HG03558 (cell line): ENCODE measurements at regions not wholly inside any gene's neighbourhood (a gene's known extent, or its start where the extent isn't known, plus 50 kb on each side); places are given as distances from the start of the nearest gene placed in this dataset.

Source experiments
- ATAC-seq: cut with Tn5 transposase; IDR thresholded peaks from one replicate; pipeline ENCODE4 v1.9.1; 2021; ENCODE audit warnings: moderate number of reproducible peaks; ENCODE audit not compliant: unreplicated experiment; ENCODE audit errors: extremely low read depth

GRCh38 chr2:30338475-30338874, 107.1 kb downstream of the LBH start:
- ATAC-seq = no peak

DNA sequence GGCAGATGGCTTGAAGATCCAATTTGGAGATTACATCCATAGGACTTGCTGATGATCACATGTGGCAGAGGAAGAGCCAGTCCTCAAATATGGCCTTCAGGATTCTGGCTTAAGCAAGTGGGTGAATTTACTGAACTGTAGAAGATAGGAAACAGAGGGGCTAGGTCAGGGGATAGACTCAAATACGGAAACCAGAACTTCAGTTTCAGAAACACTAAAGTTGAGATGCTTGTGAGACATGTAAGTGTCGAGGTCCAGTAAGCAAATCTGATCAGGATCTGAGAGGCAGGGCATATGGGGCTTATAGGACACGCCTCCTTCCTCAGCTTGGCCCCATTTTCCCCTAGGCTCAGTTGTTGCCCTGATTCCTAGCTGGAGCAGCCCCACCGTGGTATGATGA, 107.7 kb downstream of the LBH start:
- no peak for ATAC-seq

DNA sequence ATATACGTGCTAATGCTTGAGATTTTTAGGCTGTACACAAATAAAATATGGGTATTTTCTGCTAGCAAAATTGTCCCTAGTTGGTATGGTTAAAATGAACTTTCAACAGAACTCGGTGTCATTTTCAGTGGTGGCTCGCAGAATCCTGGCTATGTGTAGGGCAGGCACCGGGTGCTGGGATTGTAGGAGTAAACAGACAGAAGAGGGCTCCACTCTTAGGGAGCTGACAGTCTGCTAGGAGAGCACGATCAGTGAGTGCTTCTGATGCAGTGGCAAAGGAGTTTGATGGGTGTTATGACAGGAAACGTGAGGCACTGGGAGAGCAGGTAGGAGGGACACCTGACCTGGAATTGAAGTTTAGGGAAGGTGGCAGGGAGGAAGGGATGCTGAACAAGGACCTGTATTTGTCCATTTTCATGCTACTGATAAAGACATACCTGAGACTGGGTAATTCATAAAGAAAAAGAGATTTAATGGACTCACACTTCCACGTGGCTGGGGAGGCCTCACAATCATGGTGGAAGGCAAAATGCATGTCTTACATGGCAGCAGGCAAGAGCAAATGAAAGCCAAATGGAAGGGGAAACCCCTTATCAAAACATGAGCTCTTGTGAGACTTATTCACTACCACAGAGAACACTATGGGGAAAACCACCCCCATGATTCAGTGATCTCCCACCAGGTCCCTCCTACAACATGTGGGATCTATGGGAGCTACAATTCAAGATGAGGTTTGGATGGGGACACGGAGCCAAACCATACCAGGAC, 105.4 kb upstream of the LCLAT1 start:
- no peak for ATAC-seq

DNA sequence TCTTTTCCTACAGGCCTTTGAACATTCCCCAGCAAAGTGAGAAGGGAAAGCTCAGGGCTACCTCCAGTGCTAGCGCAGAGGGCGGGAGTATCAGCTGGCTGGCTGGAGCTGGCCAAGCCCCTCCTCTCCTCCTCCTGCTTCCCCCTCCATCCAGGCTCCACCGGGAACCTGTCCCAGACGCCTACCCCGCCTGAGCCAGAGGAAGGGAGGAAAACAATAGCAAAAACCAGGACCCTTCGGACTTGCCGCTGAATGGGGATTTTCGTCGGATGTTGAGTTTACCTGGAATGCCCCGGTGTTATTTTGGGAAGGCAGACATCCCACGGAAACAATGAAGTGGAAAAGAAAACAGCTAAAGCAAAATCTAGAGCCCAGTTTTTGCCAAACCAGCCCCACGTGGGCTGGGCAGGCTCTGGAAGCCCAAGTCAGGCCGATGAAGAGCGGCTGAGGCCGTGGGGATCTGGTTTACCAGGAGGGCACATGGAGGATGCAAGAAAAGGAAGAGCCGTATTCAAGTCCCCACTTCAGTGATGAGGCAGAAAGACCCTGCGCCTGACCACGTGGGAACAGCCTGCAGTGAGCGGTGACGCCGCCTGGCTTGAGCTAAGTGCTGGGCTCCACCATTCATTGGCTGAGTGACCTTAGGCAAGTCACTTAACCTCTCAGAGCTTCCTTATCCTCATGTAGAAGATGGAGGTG, 100.4 kb upstream of the LCLAT1 start:
- no peak for ATAC-seq

DNA sequence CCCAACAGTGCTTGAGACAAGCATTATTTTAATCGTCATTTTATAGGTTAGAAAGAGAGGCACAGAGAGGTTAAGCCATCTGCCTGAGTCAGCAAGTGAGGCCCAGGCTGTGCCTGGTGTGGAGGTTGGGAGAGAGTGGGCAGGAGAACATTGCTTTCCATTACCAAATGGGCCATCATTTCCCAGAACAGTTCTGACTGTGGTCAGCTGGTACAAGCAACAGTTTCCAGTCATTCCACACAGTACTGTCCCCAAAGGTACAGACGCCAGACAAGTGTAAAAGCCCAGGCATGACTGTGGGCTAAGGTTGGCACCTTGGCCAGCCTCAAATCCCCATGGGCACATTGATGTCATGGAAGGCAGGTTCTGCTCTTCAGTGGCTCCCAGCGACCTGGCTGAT, 98.2 kb upstream of the LCLAT1 start:
- ATAC-seq = no peak

GRCh38 chr2:30349691-30350090, 97.4 kb upstream of the LCLAT1 start:
- ATAC-seq = no peak

GRCh38 chr2:30351116-30351515, 95.9 kb upstream of the LCLAT1 start:
- ATAC-seq = no peak

DNA sequence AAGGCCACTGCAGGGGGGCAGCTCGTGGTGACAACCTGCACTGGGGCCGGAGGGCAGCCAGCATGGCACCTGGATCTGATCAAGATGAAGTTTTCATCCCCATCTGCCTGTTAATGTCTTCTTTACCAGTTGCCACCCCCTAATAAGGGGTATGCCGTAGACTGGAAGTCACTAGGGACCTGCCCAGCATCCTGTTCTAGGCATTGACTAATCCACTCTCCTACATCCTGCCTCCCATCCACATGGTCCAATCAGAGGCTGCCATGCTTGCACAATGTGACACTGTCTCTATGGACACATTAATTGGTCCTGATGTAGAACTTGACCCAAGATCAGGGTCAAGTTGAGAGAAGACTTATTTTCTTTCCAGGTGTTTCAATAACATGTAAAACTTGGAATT, 95.1 kb upstream of the LCLAT1 start:
- ATAC-seq = no peak

GRCh38 chr2:30354150-30354549, 92.9 kb upstream of the LCLAT1 start:
- ATAC-seq = no peak

- ATAC-seq = no peak
Measured at GRCh38 chr2:30354621-30355020, 92.4 kb upstream of the LCLAT1 start.

DNA sequence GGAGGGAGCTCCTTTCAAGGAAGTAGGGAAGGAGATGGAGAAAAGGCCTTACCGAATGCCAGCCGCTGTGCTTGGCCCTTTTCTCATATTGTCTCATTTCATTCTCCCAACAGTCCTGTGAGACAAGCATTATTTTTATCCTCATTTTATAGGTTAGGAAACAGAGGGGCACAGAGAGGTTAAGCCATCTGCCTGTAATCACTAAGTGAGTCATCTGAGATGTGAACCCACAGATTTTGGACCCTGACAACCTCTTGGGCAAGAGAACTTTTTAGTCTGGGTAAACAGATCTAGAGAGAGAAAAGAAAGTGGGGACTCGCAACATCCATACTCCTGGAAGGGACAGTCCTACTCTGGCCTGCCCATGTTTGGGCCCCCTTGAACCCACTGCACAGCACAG, 91.7 kb upstream of the LCLAT1 start:
- no peak for ATAC-seq

DNA sequence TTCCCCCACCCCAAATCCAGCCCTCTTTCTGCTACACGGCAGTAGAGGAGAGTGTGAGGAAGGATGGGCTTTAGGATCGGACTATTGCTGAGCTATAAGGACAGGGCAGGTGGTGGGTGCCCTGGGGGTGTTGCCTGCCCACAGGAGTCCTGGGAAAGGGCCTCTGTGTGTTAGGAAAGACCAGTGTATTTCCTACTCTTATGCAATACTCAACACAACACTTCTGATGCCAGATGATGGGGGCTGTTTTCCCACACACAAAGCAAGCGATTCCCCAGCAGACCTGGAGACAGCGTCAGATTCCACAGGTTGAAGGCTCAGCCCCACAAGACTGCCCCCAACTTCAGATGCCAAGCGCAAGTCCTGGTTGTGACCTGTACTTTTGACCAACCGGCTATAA, 91.0 kb upstream of the LCLAT1 start:
- ATAC-seq = no peak

- ATAC-seq = no peak
Measured at GRCh38 chr2:30356776-30357175, 90.3 kb upstream of the LCLAT1 start.

- ATAC-seq = no peak
Measured at GRCh38 chr2:30358351-30358750, 88.7 kb upstream of the LCLAT1 start.

- no peak for ATAC-seq
Measured at GRCh38 chr2:30358842-30359241, 88.2 kb upstream of the LCLAT1 start.

GRCh38 chr2:30359644-30360167, 87.3 kb upstream of the LCLAT1 start:
- ATAC-seq = no peak

DNA sequence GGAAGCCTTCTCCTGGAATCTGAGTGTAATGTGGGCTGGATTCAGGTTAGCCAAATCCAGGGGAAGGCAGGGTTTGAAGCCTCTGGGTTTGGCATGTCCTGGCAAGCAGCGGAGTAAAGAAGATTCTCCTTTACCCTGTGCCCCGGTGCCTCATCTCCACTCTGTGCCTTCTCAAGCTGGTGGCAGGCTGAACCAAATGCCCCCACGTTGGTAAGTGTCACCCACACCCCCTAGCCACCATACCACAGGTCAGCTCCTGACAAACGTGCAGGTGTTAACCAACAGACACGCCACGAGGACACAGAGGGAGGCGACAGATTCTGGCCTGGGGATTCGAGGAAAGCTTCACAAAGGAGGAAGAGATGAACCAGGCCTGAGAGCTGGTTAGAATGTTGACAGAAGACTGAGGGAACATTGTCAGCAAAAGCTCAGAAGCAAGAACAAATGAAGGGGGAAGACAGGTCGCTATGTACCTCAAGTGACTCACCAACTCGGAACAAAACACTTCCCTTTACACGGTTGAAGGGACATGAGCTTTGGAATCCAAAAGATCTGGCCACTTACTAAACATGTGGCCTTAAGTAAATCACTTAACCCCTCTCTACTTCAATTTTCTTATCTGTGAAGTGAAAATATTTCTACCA, 85.2 kb upstream of the LCLAT1 start:
- no peak for ATAC-seq

GRCh38 chr2:30362468-30363081, 84.5 kb upstream of the LCLAT1 start:
- ATAC-seq = no peak

- ATAC-seq = no peak
Measured at GRCh38 chr2:30363406-30363805, 83.6 kb upstream of the LCLAT1 start.

- ATAC-seq = no peak
Measured at GRCh38 chr2:30365201-30365600, 81.8 kb upstream of the LCLAT1 start.

DNA sequence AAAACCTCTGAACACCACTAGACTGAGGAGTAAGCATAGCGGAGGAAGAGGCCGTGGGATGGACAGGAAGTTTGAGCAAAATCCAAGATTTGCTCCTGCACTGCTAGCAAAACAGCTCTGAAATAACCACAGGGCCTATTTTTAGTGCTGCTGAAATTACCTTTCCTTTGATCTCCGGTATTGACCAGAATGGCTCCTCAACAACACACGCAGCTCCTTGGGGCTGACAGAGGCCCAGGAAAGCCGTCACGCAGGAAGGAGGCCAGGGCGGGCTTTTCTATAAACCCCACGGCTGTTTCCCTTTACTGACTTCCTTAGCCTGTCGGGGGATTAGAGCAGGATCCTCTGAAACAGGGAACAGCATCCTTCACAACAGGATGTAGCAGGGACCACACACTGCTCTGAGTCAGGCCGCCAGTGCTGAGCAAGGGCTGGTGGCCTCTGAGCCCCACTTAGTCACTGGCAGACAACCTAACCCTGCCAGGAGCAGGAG, 80.8 kb upstream of the LCLAT1 start:
- ATAC-seq = no peak
